ENCODE measurements at regions not wholly inside any gene's neighbourhood (a gene's known extent, or its start where the extent isn't known, plus 50 kb on each side); places are given as distances from the start of the nearest gene placed in this dataset.

DNA sequence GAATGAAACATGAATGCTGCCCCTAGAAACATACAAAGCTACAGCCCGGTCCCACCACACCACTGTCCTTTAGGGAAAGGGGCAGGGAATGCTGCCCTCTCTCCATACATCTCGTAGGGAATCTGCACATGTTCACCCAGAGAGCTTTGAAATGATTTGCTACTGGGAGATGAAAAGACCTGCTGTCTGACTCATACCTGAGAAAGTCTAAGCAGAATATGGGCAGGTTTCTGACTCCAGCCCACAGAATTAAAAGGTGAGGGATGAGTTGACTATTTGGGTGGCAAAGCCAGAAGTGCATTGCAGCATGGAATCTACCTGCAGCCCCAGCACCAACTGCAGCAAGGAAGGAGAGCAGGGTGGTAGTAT, 297.9 kb downstream of the TLE1 start:
- peaks cover 26% of the 10 kb centered on the region for H3K9me3 Mint-ChIP-seq
- no peak overlapping the region for H3K4me3 Mint-ChIP-seq
- no peaks in the 10 kb centered on the region for H3K4me1 Mint-ChIP-seq
- no peaks in the 10 kb centered on the region for H3K36me3 Mint-ChIP-seq (ENCODE audit: insufficient read depth)
- DNase-seq (ENCODE audit: low spot score in 2 of 2) = no peak
- no peak for ATAC-seq (replicated peaks; ENCODE audit: extremely low read depth, poor library complexity, severe bottlenecking)
- H3K27me3 Mint-ChIP-seq = no peaks in the 10 kb centered on the region
- H3K27ac Mint-ChIP-seq (ENCODE audit: low read depth) = no peak overlapping the region

DNA sequence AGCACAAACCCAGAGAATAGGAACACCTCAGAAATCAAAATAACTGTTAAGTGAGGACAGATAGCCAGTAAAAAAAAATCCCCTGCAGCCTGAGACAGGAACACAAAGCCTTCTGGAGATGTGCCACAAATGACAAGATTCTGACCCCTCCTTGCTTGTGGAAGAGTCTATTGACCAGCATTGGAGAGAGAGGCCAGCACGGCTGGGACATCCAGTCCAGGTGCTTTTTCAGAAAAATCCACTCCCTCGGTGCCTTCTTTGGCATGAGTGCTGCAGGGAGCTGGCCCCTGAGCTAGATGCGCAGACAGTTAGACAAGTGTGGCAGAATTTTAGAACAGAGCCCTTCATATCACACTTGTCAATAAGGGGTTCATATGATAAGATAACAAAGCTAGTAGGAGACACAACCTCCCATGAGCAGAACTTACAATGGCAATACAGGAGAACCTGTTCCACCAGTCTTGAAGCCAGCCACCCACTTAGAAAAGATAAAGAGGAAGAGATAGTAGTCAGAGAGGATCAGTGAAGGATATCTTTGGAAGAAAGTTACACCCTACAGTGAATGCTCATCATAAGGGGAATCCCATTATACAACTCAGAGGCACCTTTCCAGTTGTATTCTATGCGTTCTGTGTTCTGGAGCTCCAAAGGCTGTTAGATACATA, 298.4 kb downstream of the TLE1 start:
- ATAC-seq (replicated peaks; ENCODE audit: extremely low read depth, poor library complexity, severe bottlenecking) = no peak
- Mint-ChIP-seq H3K27ac (ENCODE audit: low read depth) (no peak overlapping the region), H3K4me1 (no peaks in the 10 kb centered on the region), H3K36me3 (ENCODE audit: insufficient read depth) (no peaks in the 10 kb centered on the region), H3K9me3 (peaks cover 24% of the 10 kb centered on the region), H3K27me3 (no peaks in the 10 kb centered on the region), H3K4me3 (no peak overlapping the region)
- no peak for DNase-seq (ENCODE audit: low spot score in 2 of 2)

DNA sequence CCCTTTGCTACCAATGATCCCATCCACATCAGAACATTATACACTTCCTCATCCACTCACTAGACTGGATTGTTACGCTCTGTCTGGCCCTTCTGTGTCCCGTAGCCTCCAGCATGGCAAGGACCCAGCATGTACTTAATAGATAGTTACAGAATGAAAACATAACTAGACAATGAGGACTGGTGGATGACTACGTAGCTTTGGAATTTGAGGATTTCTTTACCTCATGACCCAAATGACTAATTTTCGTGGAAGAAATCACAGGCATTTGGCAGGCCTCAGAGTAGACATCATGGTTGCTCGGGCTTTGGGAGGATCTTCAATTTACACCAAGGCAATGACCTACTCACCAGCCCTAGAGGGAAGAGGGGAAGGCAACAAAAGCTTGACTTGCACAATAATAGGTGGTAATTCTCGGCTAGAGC, 299.8 kb downstream of the TLE1 start:
- Mint-ChIP-seq H3K4me1 (no peaks in the 10 kb centered on the region), H3K4me3 (no peak overlapping the region), H3K27ac (ENCODE audit: low read depth) (no peak overlapping the region), H3K27me3 (no peaks in the 10 kb centered on the region), H3K9me3 (peaks cover 20% of the 10 kb centered on the region), H3K36me3 (ENCODE audit: insufficient read depth) (no peaks in the 10 kb centered on the region)
- DNase-seq (ENCODE audit: low spot score in 2 of 2) (no peak), ATAC-seq (replicated peaks; ENCODE audit: extremely low read depth, poor library complexity, severe bottlenecking) (no peak)

DNA sequence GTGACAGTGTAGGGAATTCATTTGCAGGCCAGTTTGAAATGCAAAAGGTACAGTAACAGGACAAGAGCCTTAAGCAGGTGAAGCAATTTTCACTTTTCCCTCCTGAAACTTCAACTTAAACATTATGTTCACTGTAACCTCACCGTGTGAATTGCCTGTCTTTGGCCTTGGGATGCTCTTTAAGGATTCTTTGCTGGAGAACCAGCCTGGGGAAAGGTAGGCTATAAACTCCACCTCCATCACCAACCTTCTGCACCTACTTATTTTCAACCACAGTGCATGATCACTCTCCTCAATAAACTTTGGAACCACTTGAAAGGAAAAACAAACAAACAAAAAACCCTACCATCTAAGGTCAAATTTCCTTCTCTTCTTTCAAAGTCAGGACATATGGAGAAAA, 300.5 kb downstream of the TLE1 start:
- DNase-seq (ENCODE audit: low spot score in 2 of 2) (no peak), ATAC-seq (replicated peaks; ENCODE audit: extremely low read depth, poor library complexity, severe bottlenecking) (no peak)
- Mint-ChIP-seq H3K4me3 (no peak overlapping the region), H3K4me1 (no peaks in the 10 kb centered on the region), H3K27me3 (no peaks in the 10 kb centered on the region), H3K36me3 (ENCODE audit: insufficient read depth) (no peaks in the 10 kb centered on the region), H3K27ac (ENCODE audit: low read depth) (no peak overlapping the region), H3K9me3 (peaks cover 20% of the 10 kb centered on the region)

DNA sequence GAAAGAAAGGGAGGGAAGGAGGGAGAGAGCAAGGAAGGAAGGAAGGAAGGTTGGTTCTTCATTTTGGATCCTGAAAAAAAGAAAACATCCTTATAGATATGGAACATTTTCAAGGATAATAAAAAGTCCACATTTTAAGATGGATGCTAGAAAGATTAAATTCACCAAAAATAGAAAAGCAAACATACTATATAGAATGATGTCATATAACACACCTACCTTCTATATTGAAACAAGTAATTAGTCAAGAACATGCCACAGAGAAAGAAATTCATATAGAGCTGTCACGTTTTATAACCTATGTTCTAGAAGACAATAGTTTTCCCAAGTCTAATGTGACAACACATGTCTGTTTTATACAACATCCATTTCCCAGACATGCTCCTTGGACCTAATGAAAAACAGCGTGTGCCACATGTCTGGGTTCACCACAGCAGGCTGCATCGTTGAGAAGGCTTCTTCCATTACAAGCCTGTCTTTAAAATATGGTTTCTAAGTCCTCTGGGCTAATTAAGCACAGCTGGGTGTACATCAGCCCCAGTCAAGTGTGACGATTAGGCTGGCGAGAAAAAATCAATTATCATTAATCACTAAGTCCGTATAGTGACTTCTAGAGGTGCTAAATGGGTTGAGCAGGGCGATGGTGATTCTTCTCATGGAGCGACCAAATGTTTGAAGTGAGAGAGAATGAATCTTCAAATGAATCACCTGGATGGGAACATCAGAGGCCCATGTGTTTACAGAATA, 301.8 kb downstream of the TLE1 start:
- DNase-seq (ENCODE audit: low spot score in 2 of 2) (no peak), ATAC-seq (replicated peaks; ENCODE audit: extremely low read depth, poor library complexity, severe bottlenecking) (no peak)
- Mint-ChIP-seq H3K36me3 (ENCODE audit: insufficient read depth) (no peaks in the 10 kb centered on the region), H3K9me3 (peaks cover 19% of the 10 kb centered on the region), H3K27me3 (no peaks in the 10 kb centered on the region), H3K27ac (ENCODE audit: low read depth) (no peak overlapping the region), H3K4me1 (no peaks in the 10 kb centered on the region), H3K4me3 (no peak overlapping the region)

DNA sequence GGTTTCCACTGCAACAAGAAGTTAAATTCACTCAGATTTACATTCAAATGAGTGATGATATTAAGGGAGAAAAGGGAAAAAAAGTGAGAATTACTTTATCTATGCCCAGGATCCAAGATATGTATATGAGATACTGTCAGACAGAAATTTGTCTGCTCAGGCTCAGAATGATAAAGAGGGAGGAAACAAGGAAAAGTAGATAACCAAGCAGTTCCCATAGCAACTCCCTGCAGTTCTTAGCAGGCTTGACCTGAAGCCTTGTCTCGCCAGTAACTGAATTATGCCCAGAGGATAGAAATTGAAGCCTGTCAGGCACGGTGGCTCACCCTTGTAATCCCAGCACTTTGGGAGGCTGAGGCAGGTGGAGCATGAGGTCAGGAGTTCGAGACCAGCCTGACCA, 304.4 kb downstream of the TLE1 start:
- no peaks in the 10 kb centered on the region for H3K27me3 Mint-ChIP-seq
- no peak overlapping the region for H3K27ac Mint-ChIP-seq (ENCODE audit: low read depth)
- H3K4me1 Mint-ChIP-seq = no peaks in the 10 kb centered on the region
- H3K9me3 Mint-ChIP-seq = peaks cover 15% of the 10 kb centered on the region
- no peak for DNase-seq (ENCODE audit: low spot score in 2 of 2)
- H3K4me3 Mint-ChIP-seq = no peak overlapping the region
- no peaks in the 10 kb centered on the region for H3K36me3 Mint-ChIP-seq (ENCODE audit: insufficient read depth)
- no peak for ATAC-seq (replicated peaks; ENCODE audit: extremely low read depth, poor library complexity, severe bottlenecking)

DNA sequence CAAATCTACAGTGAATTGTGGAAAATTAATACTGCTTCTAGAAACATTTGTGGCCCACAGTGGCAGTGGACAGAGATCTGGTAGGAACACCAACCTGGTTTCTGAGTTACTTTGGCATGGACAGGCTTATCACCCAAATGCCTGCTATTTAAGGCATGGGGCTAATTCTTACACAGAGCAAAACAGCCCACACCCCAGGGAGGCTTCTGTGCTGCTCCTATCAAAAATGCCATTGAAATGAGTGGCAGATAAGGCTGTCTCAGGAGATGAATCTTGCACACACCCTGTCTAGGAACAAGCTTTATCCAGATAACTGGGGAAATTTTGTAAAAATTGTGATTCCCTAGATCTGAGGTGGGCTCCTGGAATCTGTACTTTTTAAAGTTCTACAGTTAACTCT, 307.1 kb downstream of the TLE1 start:
- H3K4me3 Mint-ChIP-seq = no peak overlapping the region
- no peak for DNase-seq (ENCODE audit: low spot score in 2 of 2)
- ATAC-seq (replicated peaks; ENCODE audit: extremely low read depth, poor library complexity, severe bottlenecking) = no peak

DNA sequence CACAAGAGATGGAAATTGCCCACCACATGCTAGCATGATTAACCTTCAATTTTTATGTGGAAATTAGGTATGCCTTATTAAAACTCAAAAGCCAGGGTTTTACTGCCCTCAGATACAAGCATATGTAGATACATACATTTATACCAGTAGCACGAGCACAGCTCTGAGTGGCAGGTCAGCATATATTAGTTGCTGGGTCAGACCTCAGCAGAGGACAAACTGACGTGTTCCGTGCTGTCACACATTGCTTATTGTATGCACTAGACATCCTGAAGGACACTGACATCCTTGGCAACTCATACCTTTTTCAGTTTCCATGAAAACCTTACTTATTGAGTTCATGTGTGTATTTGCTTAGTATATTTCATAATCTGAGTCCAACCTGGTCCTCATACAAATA, 307.7 kb downstream of the TLE1 start:
- H3K4me3 Mint-ChIP-seq = no peak overlapping the region
- no peak overlapping the region for H3K27ac Mint-ChIP-seq (ENCODE audit: low read depth)
- peaks cover 19% of the 10 kb centered on the region for H3K9me3 Mint-ChIP-seq
- H3K27me3 Mint-ChIP-seq = no peaks in the 10 kb centered on the region
- DNase-seq (ENCODE audit: low spot score in 2 of 2) (no peak), ATAC-seq (replicated peaks; ENCODE audit: extremely low read depth, poor library complexity, severe bottlenecking) (no peak)
- no peaks in the 10 kb centered on the region for H3K4me1 Mint-ChIP-seq
- H3K36me3 Mint-ChIP-seq (ENCODE audit: insufficient read depth) = no peaks in the 10 kb centered on the region

More for the DNA sequence above, 307.1 kb downstream of the TLE1 start:
- no peaks in the 10 kb centered on the region for H3K36me3 Mint-ChIP-seq (ENCODE audit: insufficient read depth)
- no peak overlapping the region for H3K27ac Mint-ChIP-seq (ENCODE audit: low read depth)
- H3K4me1 Mint-ChIP-seq = no peaks in the 10 kb centered on the region
- H3K9me3 Mint-ChIP-seq = peaks cover 15% of the 10 kb centered on the region
- H3K27me3 Mint-ChIP-seq = no peaks in the 10 kb centered on the region

DNA sequence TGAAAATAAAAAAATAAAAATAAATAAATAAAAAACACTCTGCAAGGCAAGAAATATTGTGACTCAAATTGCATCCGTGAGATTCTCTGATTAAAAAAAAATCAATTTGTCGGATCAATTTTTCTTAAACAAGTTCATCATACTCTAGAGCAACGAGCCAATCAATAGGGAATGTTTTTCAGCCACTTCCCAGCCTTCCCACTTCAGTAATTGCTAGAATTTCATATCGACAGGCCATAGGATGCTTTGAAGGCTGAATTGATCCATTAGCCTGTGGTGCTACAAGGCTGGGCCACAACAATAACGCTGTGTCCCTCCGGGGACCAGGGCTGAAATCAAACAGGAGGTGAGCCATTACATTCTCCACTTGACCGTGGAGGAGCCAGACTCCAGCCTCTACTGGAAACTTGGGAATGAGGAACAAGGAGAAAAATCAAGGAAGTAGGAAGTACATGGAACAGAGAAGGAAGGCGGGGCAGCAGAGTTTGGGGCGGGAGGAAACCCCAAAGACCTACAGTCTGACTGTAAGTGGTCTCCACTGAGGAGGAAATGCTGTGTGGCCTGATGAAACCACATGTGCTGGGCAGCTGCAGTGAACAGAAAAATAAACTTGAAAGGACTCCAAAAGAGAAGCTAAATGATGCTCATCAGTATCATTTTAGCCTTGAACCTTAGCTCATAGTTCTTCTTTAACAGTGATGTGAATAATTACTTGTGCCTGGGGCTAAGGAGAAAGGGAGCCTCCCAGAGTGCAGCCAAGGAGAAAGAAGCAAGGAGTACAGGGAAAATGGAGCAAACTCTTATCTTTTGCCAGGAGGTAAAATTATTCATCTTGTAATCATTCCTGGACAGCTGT, 308.6 kb downstream of the TLE1 start:
- DNase-seq (ENCODE audit: low spot score in 2 of 2) = no peak
- ATAC-seq (replicated peaks; ENCODE audit: extremely low read depth, poor library complexity, severe bottlenecking) = no peak
- Mint-ChIP-seq H3K4me1 (no peaks in the 10 kb centered on the region), H3K4me3 (no peak overlapping the region), H3K27me3 (no peaks in the 10 kb centered on the region), H3K36me3 (ENCODE audit: insufficient read depth) (no peaks in the 10 kb centered on the region), H3K27ac (ENCODE audit: low read depth) (no peak overlapping the region), H3K9me3 (peaks cover 19% of the 10 kb centered on the region)

DNA sequence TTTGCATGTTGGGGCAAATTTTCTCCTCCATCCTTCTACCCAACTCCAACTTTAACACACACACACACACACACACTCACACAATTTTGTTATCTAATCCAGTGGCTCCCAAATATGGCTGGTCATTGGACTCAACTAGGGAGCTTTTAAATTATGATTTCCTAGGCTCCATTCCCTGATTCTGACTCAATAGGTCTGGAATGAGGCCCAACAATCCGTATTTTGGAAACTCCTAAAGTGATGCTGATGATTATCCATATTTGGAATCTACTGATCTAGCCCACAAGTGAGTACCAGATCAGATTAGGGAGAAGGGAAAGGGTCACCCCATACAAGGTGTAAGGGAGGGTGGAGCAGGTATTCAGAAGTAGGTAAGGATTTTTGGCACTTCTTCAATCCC, 309.7 kb downstream of the TLE1 start:
- Mint-ChIP-seq H3K4me1 (no peaks in the 10 kb centered on the region), H3K27ac (ENCODE audit: low read depth) (no peak overlapping the region), H3K4me3 (no peak overlapping the region), H3K9me3 (peaks cover 19% of the 10 kb centered on the region), H3K27me3 (no peaks in the 10 kb centered on the region), H3K36me3 (ENCODE audit: insufficient read depth) (no peaks in the 10 kb centered on the region)
- DNase-seq (ENCODE audit: low spot score in 2 of 2) (no peak), ATAC-seq (replicated peaks; ENCODE audit: extremely low read depth, poor library complexity, severe bottlenecking) (no peak)

DNA sequence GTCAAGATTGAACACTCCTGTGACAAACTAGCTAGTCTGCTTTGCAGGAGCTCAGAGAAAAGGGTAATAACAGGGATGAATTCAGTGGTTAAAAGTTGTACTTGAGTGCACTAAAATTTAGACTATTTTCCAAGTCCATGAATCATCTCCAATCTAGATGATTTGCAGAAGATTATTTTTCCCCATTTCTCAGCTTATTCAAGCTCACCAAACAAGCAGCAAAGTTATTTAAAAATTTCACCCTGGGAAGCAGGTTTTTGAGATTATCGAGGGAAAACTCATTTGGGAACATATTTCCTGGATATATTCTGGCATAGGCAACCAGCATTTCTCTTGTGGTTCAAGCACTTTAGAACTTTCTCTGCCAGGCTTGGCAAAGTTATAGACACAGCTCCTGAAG, 311.4 kb downstream of the TLE1 start:
- no peak for DNase-seq (ENCODE audit: low spot score in 2 of 2)
- no peak overlapping the region for H3K4me3 Mint-ChIP-seq
- H3K4me1 Mint-ChIP-seq = no peaks in the 10 kb centered on the region
- H3K36me3 Mint-ChIP-seq (ENCODE audit: insufficient read depth) = no peaks in the 10 kb centered on the region
- peaks cover 25% of the 10 kb centered on the region for H3K9me3 Mint-ChIP-seq
- no peaks in the 10 kb centered on the region for H3K27me3 Mint-ChIP-seq
- ATAC-seq (replicated peaks; ENCODE audit: extremely low read depth, poor library complexity, severe bottlenecking) = no peak
- H3K27ac Mint-ChIP-seq (ENCODE audit: low read depth) = no peak overlapping the region

DNA sequence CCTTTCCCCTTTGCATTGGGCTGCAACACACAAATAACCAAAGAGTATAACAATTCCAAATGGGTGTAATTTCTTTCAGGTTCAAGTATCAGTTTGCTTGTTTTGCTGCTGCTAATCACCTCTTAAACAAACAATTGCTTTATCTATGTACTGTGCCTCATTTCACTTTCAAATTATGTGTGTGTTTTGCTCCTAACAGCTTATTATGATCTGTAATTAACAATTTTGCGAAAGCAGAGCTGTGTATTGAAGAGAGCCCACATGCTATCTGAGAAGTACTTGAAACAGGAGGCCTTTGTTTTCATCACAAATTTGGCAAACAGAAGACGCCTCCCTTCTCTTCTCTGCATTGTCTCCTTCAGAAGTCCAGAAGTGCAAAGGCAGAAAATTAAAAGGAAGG, 312.0 kb downstream of the TLE1 start:
- Mint-ChIP-seq H3K4me1 (no peaks in the 10 kb centered on the region), H3K27ac (ENCODE audit: low read depth) (no peak overlapping the region), H3K36me3 (ENCODE audit: insufficient read depth) (no peaks in the 10 kb centered on the region), H3K9me3 (peaks cover 23% of the 10 kb centered on the region), H3K4me3 (no peak overlapping the region), H3K27me3 (no peaks in the 10 kb centered on the region)
- no peak for ATAC-seq (replicated peaks; ENCODE audit: extremely low read depth, poor library complexity, severe bottlenecking)
- DNase-seq (ENCODE audit: low spot score in 2 of 2) = no peak

All from central memory CD8-positive, alpha-beta T cell (primary cell).